Activated CD4-positive, alpha-beta T cell treated with anti-CD3 and anti-CD28 coated beads for 24 hours (primary cell): ENCODE measurements at regions not wholly inside any gene's neighbourhood (a gene's known extent, or its start where the extent isn't known, plus 50 kb on each side); places are given as distances from the start of the nearest gene placed in this dataset.
A peak's percentile ranks its signal among the peaks of the same experiment; 100 is the strongest.
"Not testable (repeated sequence)": the region's sequence is repeated elsewhere in the genome, so short reads cannot be mapped to it uniquely, and the experiment has no call there.

Experiments
- DNase-seq, 2 donors: peaks; one replicate each; pipeline ENCODE4 v3.0.0-alpha.2; 2020; ENCODE audit warnings: low read depth in 2 of 2

DNA sequence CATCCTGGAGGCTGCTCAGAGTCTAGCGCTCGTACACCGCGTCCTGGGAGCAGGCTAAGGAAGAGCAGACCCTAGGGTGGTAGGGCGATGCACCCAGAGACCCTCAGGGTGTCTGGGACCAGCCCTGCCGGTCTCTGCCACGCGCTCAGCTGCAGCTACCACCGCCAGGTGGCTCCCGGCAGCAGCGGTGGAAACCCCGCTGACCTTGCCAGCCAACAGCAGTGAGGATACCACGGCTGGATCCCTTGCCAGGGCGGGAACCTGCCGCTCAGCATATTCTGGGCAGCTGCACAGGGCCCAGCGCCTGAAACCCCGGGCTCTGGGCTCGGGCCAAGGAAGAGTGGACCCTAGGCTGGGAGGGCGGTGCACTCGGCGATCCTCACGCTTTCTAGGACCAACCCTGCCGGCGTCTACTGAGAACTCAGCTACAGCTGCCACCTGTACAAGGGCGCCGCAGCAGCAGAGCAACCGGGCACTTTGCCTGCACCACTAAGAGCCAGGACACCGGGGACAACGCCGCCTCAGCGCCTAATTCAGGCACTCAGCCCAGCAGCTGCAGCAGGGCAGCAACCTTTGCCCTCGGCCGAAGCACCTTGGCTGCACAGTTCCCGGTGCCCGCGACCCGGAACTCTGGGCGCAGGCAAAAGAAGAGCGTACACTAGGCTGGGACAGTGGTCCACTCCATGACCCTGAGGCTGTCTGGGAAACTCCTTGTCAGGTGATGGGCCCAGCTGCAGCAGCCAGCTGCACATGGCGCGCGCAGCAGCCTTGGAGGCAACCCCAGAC, 80.8 kb downstream of the POTEB2 start:
- DNase-seq: not testable (repeated sequence)

DNA sequence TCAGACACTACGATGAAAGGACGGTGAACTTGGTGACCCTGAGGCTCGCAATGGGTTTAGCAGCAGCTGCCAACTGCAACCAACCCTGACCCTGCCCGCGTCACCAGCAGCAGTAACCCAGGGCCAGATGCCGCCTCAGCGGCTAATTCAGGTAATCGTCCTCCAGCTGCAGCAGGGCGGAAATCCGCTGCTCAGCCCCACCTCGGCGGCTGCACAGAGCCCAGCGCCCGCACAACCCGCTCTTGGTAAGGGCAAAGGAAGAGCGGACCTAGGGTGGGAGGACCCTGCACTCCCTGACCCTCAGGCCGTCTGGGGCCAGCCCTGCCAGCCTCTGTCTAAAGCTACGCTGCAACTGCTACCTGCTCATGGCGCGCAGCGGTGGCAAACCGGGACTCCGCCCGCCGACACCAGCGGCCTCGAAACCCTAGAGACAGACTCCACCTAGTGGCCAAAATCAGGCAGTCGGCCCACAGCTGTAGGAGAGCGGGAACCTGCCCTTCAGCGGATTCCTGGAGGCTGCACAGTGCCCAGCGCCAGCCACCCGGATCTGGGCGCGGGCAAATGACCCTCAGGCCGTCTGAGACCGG, 82.4 kb downstream of the POTEB2 start:
- not testable (repeated sequence) for DNase-seq

DNA sequence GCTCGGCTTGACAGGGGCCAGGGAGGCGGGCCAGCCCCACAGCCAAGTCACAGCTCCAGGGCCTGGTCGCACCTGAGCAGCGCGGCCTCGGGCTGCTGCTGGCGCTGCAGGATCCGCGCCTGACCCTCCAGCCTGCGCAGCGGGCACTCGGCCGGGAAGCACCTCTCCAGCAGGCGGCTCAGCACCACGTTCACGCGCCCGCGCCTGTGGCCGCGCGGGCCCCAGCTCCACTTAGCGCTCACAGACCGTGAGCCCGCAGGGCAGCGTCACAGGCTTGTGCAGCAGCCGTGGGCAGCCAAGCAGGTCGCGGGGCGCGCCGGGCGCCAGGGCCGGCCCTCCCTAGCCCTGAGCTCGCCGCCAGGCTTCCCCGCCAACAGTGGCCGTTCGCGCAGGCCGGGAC, 90.7 kb downstream of the POTEB2 start:
- not testable (repeated sequence) for DNase-seq

DNA sequence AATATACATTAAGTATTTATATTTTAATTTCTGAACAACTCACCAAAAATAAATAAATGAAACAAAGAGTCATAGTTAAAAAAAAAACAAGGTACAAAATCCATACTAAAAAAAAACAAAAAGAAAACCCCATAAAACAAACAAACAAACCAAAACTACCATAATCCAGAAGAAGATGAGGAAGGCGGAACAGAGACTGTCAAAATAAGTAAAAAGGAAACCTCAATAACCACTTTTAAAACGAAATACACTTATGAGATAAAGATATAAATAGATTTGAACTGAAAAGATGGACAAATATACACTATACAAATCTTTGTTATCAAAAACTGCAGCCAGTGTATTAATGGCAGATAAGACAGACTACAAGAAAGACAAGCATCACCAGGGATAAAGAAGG, 98.2 kb downstream of the POTEB2 start:
- not testable (repeated sequence) for DNase-seq

DNA sequence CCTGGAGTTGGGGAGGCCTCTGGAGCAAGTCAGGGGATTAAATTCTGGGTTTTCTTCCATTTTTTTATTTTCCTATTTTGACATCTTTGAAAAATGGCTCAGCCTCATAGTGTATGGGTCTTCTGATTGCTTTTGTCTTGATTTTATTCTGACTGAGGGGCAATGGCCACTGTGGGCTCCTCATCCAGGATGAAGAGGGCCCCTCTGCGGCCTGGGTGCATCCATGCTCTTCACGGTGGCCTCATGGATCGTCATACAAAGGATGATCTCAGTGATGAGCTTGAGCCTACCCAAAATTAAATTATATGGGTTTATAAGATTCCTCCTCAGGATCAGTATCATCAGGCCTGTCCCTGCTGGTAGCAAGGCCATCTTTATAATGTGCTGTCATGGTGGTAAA, 103.7 kb downstream of the POTEB2 start:
- not testable (repeated sequence) for DNase-seq

DNA sequence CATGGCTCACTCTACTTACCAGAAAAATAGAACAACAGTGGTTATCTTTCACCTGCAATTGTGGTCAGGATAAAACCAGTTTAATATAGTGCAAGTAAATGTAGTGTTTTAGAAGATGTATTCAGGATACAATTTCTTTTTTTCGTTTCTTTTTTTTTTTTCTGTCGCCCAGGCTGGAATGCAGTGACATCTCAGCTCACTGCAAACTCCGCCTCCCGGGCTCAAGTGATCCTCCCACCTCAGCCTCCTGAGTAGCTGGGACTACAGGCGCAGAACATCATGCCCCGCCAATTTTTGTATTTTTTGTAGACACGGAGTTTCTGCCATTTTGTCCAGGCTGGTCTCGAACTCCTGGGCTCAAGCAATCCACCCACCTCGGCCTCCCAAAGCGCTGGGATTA, 109.7 kb downstream of the POTEB2 start:
- not testable (repeated sequence) for DNase-seq

DNA sequence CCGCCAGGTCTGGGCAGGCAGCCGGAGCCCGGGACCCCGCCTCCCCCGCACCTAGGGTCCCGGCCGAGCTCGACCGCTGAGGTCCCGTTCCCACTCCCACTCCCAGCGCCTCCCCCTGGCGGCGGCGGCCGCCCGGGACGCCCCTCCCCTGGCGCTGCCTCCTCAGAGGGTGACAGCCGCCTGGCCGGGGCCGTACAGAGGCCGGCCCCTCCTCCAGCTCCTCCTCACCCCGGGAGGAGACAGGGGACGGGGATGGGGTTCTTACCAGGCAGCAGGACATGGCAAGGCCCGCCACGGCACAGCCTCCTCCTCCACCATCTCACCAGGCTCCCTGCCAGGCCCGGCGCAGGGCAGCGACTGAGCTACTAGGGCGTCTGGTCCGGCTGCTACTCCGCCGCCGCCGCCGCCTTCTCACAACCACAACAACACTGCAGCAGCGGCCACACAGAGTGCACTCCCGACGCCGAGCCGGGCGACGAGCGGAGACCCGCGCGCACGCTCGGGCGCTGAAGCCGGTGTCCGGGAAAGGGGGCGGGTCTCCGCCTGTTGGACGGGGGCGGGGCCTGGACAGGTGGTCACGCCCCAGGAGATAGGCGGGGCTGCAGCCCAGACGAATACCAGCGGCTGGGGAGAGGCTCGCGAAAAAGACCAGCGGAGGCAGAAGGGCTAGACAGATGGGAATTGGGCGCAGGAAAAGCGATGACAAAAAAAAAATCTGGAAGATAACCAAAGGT, 110.3 kb downstream of the POTEB2 start:
- DNase-seq: peak; percentile 1 to 53

DNA sequence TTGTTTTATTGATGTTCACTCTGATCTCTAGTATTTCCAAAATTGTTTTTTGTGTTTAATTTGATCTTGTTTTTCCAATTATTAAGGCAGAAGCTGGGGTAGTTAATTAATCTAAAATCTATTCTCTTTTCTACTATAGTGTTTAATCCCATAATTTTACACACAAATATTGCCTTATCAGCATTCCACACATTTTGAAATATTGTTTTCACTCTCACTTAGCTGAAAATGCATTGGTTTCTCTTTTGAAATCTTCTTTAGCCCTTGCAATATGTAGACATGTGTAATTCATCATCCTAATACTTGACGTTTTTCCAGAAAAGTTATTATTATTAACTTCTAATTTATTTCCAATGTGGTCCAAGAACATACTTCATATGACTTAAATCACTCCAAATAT, 132.6 kb downstream of the POTEB2 start:
- not testable (repeated sequence) for DNase-seq
